ENCODE measurements at regions not wholly inside any gene's neighbourhood (a gene's known extent, or its start where the extent isn't known, plus 50 kb on each side); places are given as distances from the start of the nearest gene placed in this dataset.

- no peak for DNase-seq
These were observed 249.6 kb upstream of the SOX5 start for GRCh38 chr12:24198936-24199671.

- no peak for DNase-seq
These were observed 248.6 kb upstream of the SOX5 start for GRCh38 chr12:24198070-24198469.

- DNase-seq, result no peak
These were observed 248.1 kb upstream of the SOX5 start for GRCh38 chr12:24197532-24197931.

GRCh38 chr12:24195063-24195462, 245.6 kb upstream of the SOX5 start:
- no peak for DNase-seq

- DNase-seq, result no peak
These were observed 241.6 kb upstream of the SOX5 start for GRCh38 chr12:24191117-24191516.

GRCh38 chr12:24185782-24186181, 236.3 kb upstream of the SOX5 start:
- DNase-seq, result no peak

GRCh38 chr12:24177889-24178288, 228.4 kb upstream of the SOX5 start:
- DNase-seq, result no peak

- no peak for DNase-seq
These were observed 226.5 kb upstream of the SOX5 start for GRCh38 chr12:24175929-24176328.

- DNase-seq, result no peak
These were observed 225.8 kb upstream of the SOX5 start for GRCh38 chr12:24175284-24175683.

- no peak for DNase-seq
These were observed 223.6 kb upstream of the SOX5 start for GRCh38 chr12:24173067-24173466.

- no peak for DNase-seq
These were observed 223.2 kb upstream of the SOX5 start for GRCh38 chr12:24172773-24173066.

GRCh38 chr12:24172031-24172772, 222.7 kb upstream of the SOX5 start:
- DNase-seq, result no peak

- no peak for DNase-seq
These were observed 205.6 kb upstream of the SOX5 start for GRCh38 chr12:24155042-24155441.

- DNase-seq, result no peak
These were observed 203.6 kb upstream of the SOX5 start for GRCh38 chr12:24153079-24153478.

GRCh38 chr12:24152270-24152669, 202.8 kb upstream of the SOX5 start:
- DNase-seq, result no peak

GRCh38 chr12:24143928-24144327, 194.5 kb upstream of the SOX5 start:
- DNase-seq, result no peak

GRCh38 chr12:24139035-24139434, 189.6 kb upstream of the SOX5 start:
- DNase-seq, result no peak

GRCh38 chr12:24138041-24138440, 188.6 kb upstream of the SOX5 start:
- no peak for DNase-seq

- no peak for DNase-seq
These were observed 185.8 kb upstream of the SOX5 start for GRCh38 chr12:24135158-24135850.

- DNase-seq, result no peak
These were observed 184.6 kb upstream of the SOX5 start for GRCh38 chr12:24134092-24134491.

GRCh38 chr12:24133384-24133783, 183.9 kb upstream of the SOX5 start:
- DNase-seq, result no peak

- no peak for DNase-seq
These were observed 178.7 kb upstream of the SOX5 start for GRCh38 chr12:24127919-24128721.

GRCh38 chr12:24125280-24125679, 175.8 kb upstream of the SOX5 start:
- DNase-seq, result no peak
